ENCODE measurements at regions not wholly inside any gene's neighbourhood (a gene's known extent, or its start where the extent isn't known, plus 50 kb on each side); places are given as distances from the start of the nearest gene placed in this dataset.

GRCh38 chr18:71850602-71851001 lies 693.5 kb downstream of the CBLN2 start:
- no peak for DNase-seq (ENCODE audit: low read depth)
- H3K27me3 ChIP-seq (ENCODE audit: control insufficient read depth, insufficient read depth, low read length) = no peaks in the 10 kb centered on the region
- no peaks in the 10 kb centered on the region for H3K36me3 ChIP-seq (ENCODE audit: control insufficient read depth, insufficient read depth, low read length)
- no peak for FAIRE-seq
- no peak overlapping the region for H3K4me3 ChIP-seq (ENCODE audit: low read depth, low read length)
- TF ChIP-seq CTCF (IDR thresholded peaks at IDR 0.05; ENCODE audit: insufficient read depth, low read length, severe bottlenecking) = no peak

DNA sequence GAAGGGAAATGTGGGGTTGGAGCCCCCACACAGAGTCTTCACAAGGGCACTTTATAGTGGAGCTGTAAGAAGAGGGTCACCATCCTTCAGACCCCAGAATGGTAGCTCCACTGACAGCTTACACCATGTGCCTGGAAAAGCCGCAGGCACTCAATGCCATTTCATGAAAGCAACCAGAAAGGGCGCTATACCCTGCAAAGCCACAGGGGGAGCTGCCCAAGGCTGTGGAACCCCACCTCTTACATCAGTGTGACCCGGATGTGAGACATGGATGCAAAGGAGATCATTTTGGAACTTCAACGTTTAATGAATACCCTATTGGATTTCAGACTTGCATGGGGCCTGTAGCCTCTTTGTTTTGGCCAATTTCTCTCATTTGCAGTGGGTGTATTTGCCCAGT lies 694.7 kb downstream of the CBLN2 start:
- FAIRE-seq = no peak

DNA sequence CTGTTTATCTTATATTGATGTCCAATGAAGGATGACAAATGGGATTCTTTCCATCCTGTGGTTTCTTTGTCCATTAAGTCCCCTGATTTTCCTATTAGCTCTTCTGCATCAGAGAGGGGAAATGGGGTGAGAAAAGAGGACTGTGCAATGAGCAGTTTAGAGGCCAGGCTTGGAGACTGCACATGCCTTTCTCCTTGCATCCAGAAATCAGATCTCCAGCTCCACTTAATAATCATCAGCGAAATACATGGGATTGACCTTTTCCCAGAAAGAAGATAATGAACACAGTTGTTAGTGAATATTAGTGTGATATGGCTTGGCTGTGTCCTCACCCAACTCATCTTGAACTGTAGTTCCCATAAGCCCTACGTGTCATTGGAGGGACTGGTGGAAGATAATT lies 697.4 kb downstream of the CBLN2 start:
- Histone ChIP-seq H3K4me3 (ENCODE audit: low read depth, low read length) (no peak overlapping the region), H3K36me3 (ENCODE audit: control insufficient read depth, insufficient read depth, low read length) (no peaks in the 10 kb centered on the region), H3K27me3 (ENCODE audit: control insufficient read depth, insufficient read depth, low read length) (no peaks in the 10 kb centered on the region)
- DNase-seq (ENCODE audit: low read depth) (no peak), FAIRE-seq (no peak)
- TF ChIP-seq CTCF (IDR thresholded peaks at IDR 0.05; ENCODE audit: insufficient read depth, low read length, severe bottlenecking) = no peak

More for the DNA sequence above, 694.7 kb downstream of the CBLN2 start:
- Histone ChIP-seq H3K36me3 (ENCODE audit: control insufficient read depth, insufficient read depth, low read length) (no peaks in the 10 kb centered on the region), H3K4me3 (ENCODE audit: low read depth, low read length) (no peak overlapping the region), H3K27me3 (ENCODE audit: control insufficient read depth, insufficient read depth, low read length) (no peaks in the 10 kb centered on the region)
- no peak for TF ChIP-seq CTCF (IDR thresholded peaks at IDR 0.05; ENCODE audit: insufficient read depth, low read length, severe bottlenecking)
- no peak for DNase-seq (ENCODE audit: low read depth)

DNA sequence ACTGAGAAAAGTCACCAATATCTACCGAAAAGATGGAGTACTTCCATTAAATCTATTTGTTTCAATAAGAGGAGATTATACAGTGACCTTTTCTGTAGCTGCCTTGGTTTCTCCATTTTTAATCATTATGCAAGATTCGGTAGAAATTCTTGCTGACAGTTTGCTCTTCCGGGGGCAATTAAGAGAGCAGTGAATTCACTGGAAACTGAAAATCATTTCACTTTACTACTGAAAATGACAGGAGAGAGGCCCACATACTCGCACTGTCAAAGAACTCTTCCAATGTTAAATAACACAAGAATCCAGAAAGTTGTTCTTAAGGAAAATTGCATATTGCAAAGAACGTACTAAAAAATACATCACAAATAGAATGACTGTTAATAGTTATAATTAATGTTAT lies 699.3 kb downstream of the CBLN2 start:
- FAIRE-seq = no peak
- Histone ChIP-seq H3K36me3 (ENCODE audit: control insufficient read depth, insufficient read depth, low read length) (no peaks in the 10 kb centered on the region), H3K4me3 (ENCODE audit: low read depth, low read length) (no peak overlapping the region), H3K27me3 (ENCODE audit: control insufficient read depth, insufficient read depth, low read length) (no peaks in the 10 kb centered on the region)
- no peak for DNase-seq (ENCODE audit: low read depth)
- no peak for TF ChIP-seq CTCF (IDR thresholded peaks at IDR 0.05; ENCODE audit: insufficient read depth, low read length, severe bottlenecking)

GRCh38 chr18:71842666-71843065 lies 701.5 kb downstream of the CBLN2 start:
- no peak overlapping the region for H3K4me3 ChIP-seq (ENCODE audit: low read depth, low read length)
- DNase-seq (ENCODE audit: low read depth) (no peak), FAIRE-seq (no peak)
- no peaks in the 10 kb centered on the region for H3K36me3 ChIP-seq (ENCODE audit: control insufficient read depth, insufficient read depth, low read length)
- no peaks in the 10 kb centered on the region for H3K27me3 ChIP-seq (ENCODE audit: control insufficient read depth, insufficient read depth, low read length)
- no peak for TF ChIP-seq CTCF (IDR thresholded peaks at IDR 0.05; ENCODE audit: insufficient read depth, low read length, severe bottlenecking)

DNA sequence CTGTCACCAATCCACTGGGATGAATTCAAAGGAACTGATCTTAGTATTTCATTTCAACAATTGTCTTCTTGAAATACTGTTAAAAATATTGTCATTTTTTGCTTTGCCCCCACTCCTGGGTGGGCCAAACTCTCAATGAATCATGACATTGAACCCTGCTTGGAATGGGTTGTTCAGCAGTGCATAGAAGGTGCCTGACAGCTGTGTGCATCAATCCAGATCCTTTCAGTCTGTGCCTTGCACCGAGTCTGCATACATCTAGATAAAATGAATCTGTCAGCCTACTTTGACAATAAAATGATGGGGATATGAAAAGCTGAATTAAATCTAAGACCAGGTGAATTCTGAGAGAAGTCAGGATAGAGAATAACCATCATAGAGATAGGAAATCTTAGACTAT lies 706.6 kb downstream of the CBLN2 start:
- FAIRE-seq = no peak
- no peaks in the 10 kb centered on the region for H3K27me3 ChIP-seq (ENCODE audit: control insufficient read depth, insufficient read depth, low read length)
- no peak overlapping the region for H3K4me3 ChIP-seq (ENCODE audit: low read depth, low read length)
- no peak for TF ChIP-seq CTCF (IDR thresholded peaks at IDR 0.05; ENCODE audit: insufficient read depth, low read length, severe bottlenecking)
- no peaks in the 10 kb centered on the region for H3K36me3 ChIP-seq (ENCODE audit: control insufficient read depth, insufficient read depth, low read length)
- no peak for DNase-seq (ENCODE audit: low read depth)
